ENCODE measurements at regions not wholly inside any gene's neighbourhood (a gene's known extent, or its start where the extent isn't known, plus 50 kb on each side); places are given as distances from the start of the nearest gene placed in this dataset.

GRCh38 chr9:18281291-18281690 is 192.7 kb upstream of the ADAMTSL1 start:
- no peak overlapping the region for H3K9ac ChIP-seq (ENCODE audit: low read length)
- WGBS = 94% methylated on average over 8 of the region's 8 CpGs
- H3K4me2 ChIP-seq (ENCODE audit: low read length, poor library complexity, severe bottlenecking) = no peak overlapping the region
- peaks cover 1% of the 10 kb centered on the region for H3K4me1 ChIP-seq (ENCODE audit: control insufficient read depth, insufficient read depth, low read depth, low read length)
- no peak overlapping the region for H3K27ac ChIP-seq (ENCODE audit: low read length, poor library complexity, severe bottlenecking)
- H2BK12ac ChIP-seq (ENCODE audit: low read length in 2 of 2) = no peak overlapping the region
- no peak overlapping the region for H2AFZ ChIP-seq (ENCODE audit: low read depth, low read length)
- no peak overlapping the region for H3K4me3 ChIP-seq (ENCODE audit: insufficient read depth in 1 of 2, low read depth in 1 of 2, low read length in 2 of 2)
- no peak overlapping the region for H3K23ac ChIP-seq (ENCODE audit: low read length in 2 of 2)
- no peak overlapping the region for H2AK5ac ChIP-seq (ENCODE audit: low read length, severe bottlenecking)
- peaks cover 0 to 4% of the 10 kb centered on the region in 2 experiments for H3K36me3 ChIP-seq (ENCODE audit: control insufficient read depth in 1 of 2, insufficient read depth in 2 of 2, low read depth in 1 of 2, low read length in 2 of 2)
- H2BK15ac ChIP-seq (ENCODE audit: low read depth, poor library complexity, severe bottlenecking) = no peak overlapping the region
- no peak overlapping the region for H2BK5ac ChIP-seq (ENCODE audit: low read depth, low read length, poor library complexity, severe bottlenecking)
- peaks cover 16% of the 10 kb centered on the region for H3K9me3 ChIP-seq (ENCODE audit: control insufficient read depth, low read length)
- no peak overlapping the region for H4K91ac ChIP-seq (ENCODE audit: low read length)
- no peak overlapping the region for H3K4ac ChIP-seq (ENCODE audit: low read depth in 1 of 2, low read length in 2 of 2)
- no peak overlapping the region for H2BK120ac ChIP-seq (ENCODE audit: low read depth, low read length)
- H3K14ac ChIP-seq (ENCODE audit: low read length in 2 of 2) = no peak overlapping the region
- no peaks in the 10 kb centered on the region for H3K27me3 ChIP-seq (ENCODE audit: control insufficient read depth in 1 of 2, insufficient read depth in 1 of 2, low read length in 2 of 2)
- no peaks in the 10 kb centered on the region for H3K79me1 ChIP-seq (replicated peaks; ENCODE audit: low read length, poor library complexity, severe bottlenecking)
- no peak overlapping the region for H3K18ac ChIP-seq (ENCODE audit: low read depth in 1 of 2, low read length in 2 of 2)
- DNase-seq = no peak
- no peak overlapping the region for H4K8ac ChIP-seq (ENCODE audit: low read length)

DNA sequence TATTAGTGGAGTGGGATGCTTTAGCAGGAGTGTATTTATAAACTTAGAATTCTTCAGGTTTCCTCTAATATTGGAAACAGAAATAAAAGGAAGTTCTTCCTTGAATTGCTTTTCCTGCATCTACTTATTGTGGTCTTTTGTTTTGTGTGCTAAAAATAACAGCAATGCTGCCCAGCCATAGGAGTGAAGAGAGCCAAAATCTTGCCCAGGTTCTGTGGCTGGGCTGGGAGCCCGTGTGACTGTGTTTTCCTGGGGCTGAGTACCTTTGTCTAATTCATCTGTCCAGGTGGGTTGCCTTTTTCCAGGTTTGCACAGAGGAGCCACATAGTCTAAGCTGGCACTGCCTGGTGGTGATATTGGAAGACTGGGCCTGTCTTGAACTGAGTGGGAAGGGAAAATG is 179.7 kb upstream of the ADAMTSL1 start:
- DNase-seq = no peak
- Histone ChIP-seq H3K9me3 (ENCODE audit: control insufficient read depth, low read length) (no peaks in the 10 kb centered on the region), H3K14ac (ENCODE audit: low read length in 2 of 2) (no peak overlapping the region), H3K9ac (ENCODE audit: low read length) (no peak overlapping the region), H3K18ac (ENCODE audit: low read depth in 1 of 2, low read length in 2 of 2) (no peak overlapping the region), H2AK5ac (ENCODE audit: low read length, severe bottlenecking) (no peak overlapping the region), H3K4me3 (ENCODE audit: insufficient read depth in 1 of 2, low read depth in 1 of 2, low read length in 2 of 2) (no peak overlapping the region), H3K4me2 (ENCODE audit: low read length, poor library complexity, severe bottlenecking) (no peak overlapping the region), H2BK5ac (ENCODE audit: low read depth, low read length, poor library complexity, severe bottlenecking) (no peak overlapping the region), H3K4ac (ENCODE audit: low read depth in 1 of 2, low read length in 2 of 2) (no peak overlapping the region), H4K8ac (ENCODE audit: low read length) (no peak overlapping the region), H2BK15ac (ENCODE audit: low read depth, poor library complexity, severe bottlenecking) (no peak overlapping the region), H3K36me3 (ENCODE audit: control insufficient read depth in 1 of 2, insufficient read depth in 2 of 2, low read depth in 1 of 2, low read length in 2 of 2) (no peaks in the 10 kb centered on the region), H2AFZ (ENCODE audit: low read depth, low read length) (no peak overlapping the region), H3K27ac (ENCODE audit: low read length, poor library complexity, severe bottlenecking) (no peak overlapping the region), H3K79me1 (replicated peaks; ENCODE audit: low read length, poor library complexity, severe bottlenecking) (no peaks in the 10 kb centered on the region), H2BK12ac (ENCODE audit: low read length in 2 of 2) (no peak overlapping the region), H2BK120ac (ENCODE audit: low read depth, low read length) (no peak overlapping the region), H3K23ac (ENCODE audit: low read length in 2 of 2) (no peak overlapping the region), H3K4me1 (ENCODE audit: control insufficient read depth, insufficient read depth, low read depth, low read length) (peaks cover 2% of the 10 kb centered on the region), H4K91ac (ENCODE audit: low read length) (no peak overlapping the region), H3K27me3 (ENCODE audit: control insufficient read depth in 1 of 2, insufficient read depth in 1 of 2, low read length in 2 of 2) (no peaks in the 10 kb centered on the region)
- WGBS = 95% methylated on average over 1 of the region's 1 CpG

- no peak overlapping the region for H2BK15ac ChIP-seq (ENCODE audit: low read depth, poor library complexity, severe bottlenecking)
- no peaks in the 10 kb centered on the region for H3K9me3 ChIP-seq (ENCODE audit: control insufficient read depth, low read length)
- H3K27me3 ChIP-seq (ENCODE audit: control insufficient read depth in 1 of 2, insufficient read depth in 1 of 2, low read length in 2 of 2) = no peaks in the 10 kb centered on the region
- WGBS = 83% methylated on average over 1 of the region's 1 CpG
- H3K4me3 ChIP-seq (ENCODE audit: insufficient read depth in 1 of 2, low read depth in 1 of 2, low read length in 2 of 2) = peak overlapping the region in 1 of 2 experiments; percentile 68
- peaks cover 2% of the 10 kb centered on the region for H3K4me1 ChIP-seq (ENCODE audit: control insufficient read depth, insufficient read depth, low read depth, low read length)
- no peak overlapping the region for H3K4me2 ChIP-seq (ENCODE audit: low read length, poor library complexity, severe bottlenecking)
- no peak overlapping the region for H2AK5ac ChIP-seq (ENCODE audit: low read length, severe bottlenecking)
- no peak overlapping the region for H4K91ac ChIP-seq (ENCODE audit: low read length)
- H2BK120ac ChIP-seq (ENCODE audit: low read depth, low read length) = no peak overlapping the region
- no peak overlapping the region for H4K8ac ChIP-seq (ENCODE audit: low read length)
- peak overlapping the region; percentile 81 for H3K9ac ChIP-seq (ENCODE audit: low read length)
- no peak overlapping the region for H3K23ac ChIP-seq (ENCODE audit: low read length in 2 of 2)
- H3K4ac ChIP-seq (ENCODE audit: low read depth in 1 of 2, low read length in 2 of 2) = no peak overlapping the region
- no peak overlapping the region for H2BK12ac ChIP-seq (ENCODE audit: low read length in 2 of 2)
- H3K14ac ChIP-seq (ENCODE audit: low read length in 2 of 2) = no peak overlapping the region
- H2BK5ac ChIP-seq (ENCODE audit: low read depth, low read length, poor library complexity, severe bottlenecking) = no peak overlapping the region
- no peak for DNase-seq
- H2AFZ ChIP-seq (ENCODE audit: low read depth, low read length) = no peak overlapping the region
- no peak overlapping the region for H3K27ac ChIP-seq (ENCODE audit: low read length, poor library complexity, severe bottlenecking)
- no peaks in the 10 kb centered on the region for H3K36me3 ChIP-seq (ENCODE audit: control insufficient read depth in 1 of 2, insufficient read depth in 2 of 2, low read depth in 1 of 2, low read length in 2 of 2)
- H3K18ac ChIP-seq (ENCODE audit: low read depth in 1 of 2, low read length in 2 of 2) = no peak overlapping the region
- H3K79me1 ChIP-seq (replicated peaks; ENCODE audit: low read length, poor library complexity, severe bottlenecking) = no peaks in the 10 kb centered on the region
These were observed 177.3 kb upstream of the ADAMTSL1 start for GRCh38 chr9:18296702-18297055.

- Histone ChIP-seq H3K4ac (ENCODE audit: low read depth in 1 of 2, low read length in 2 of 2) (no peak overlapping the region), H2BK15ac (ENCODE audit: low read depth, poor library complexity, severe bottlenecking) (peak overlapping the region; percentile 89), H3K36me3 (ENCODE audit: control insufficient read depth in 1 of 2, insufficient read depth in 2 of 2, low read depth in 1 of 2, low read length in 2 of 2) (no peaks in the 10 kb centered on the region), H3K27ac (ENCODE audit: low read length, poor library complexity, severe bottlenecking) (no peak overlapping the region), H3K4me1 (ENCODE audit: control insufficient read depth, insufficient read depth, low read depth, low read length) (peaks cover 2% of the 10 kb centered on the region), H4K8ac (ENCODE audit: low read length) (no peak overlapping the region), H3K23ac (ENCODE audit: low read length in 2 of 2) (no peak overlapping the region), H2AFZ (ENCODE audit: low read depth, low read length) (no peak overlapping the region), H3K9me3 (ENCODE audit: control insufficient read depth, low read length) (no peaks in the 10 kb centered on the region), H2BK12ac (ENCODE audit: low read length in 2 of 2) (no peak overlapping the region), H3K4me3 (ENCODE audit: insufficient read depth in 1 of 2, low read depth in 1 of 2, low read length in 2 of 2) (peak overlapping the region in 1 of 2 experiments; percentile 68), H3K18ac (ENCODE audit: low read depth in 1 of 2, low read length in 2 of 2) (peak overlapping the region; percentile 12), H3K4me2 (ENCODE audit: low read length, poor library complexity, severe bottlenecking) (no peak overlapping the region), H2BK5ac (ENCODE audit: low read depth, low read length, poor library complexity, severe bottlenecking) (no peak overlapping the region), H3K79me1 (replicated peaks; ENCODE audit: low read length, poor library complexity, severe bottlenecking) (no peaks in the 10 kb centered on the region), H2BK120ac (ENCODE audit: low read depth, low read length) (no peak overlapping the region), H3K9ac (ENCODE audit: low read length) (peak overlapping the region; percentile 81), H4K91ac (ENCODE audit: low read length) (no peak overlapping the region), H3K14ac (ENCODE audit: low read length in 2 of 2) (no peak overlapping the region), H2AK5ac (ENCODE audit: low read length, severe bottlenecking) (no peak overlapping the region), H3K27me3 (ENCODE audit: control insufficient read depth in 1 of 2, insufficient read depth in 1 of 2, low read length in 2 of 2) (no peaks in the 10 kb centered on the region)
- WGBS = 59% methylated on average over 7 of the region's 9 CpGs
- no peak for DNase-seq
These were observed 176.7 kb upstream of the ADAMTSL1 start for GRCh38 chr9:18297056-18297841.
